Pancreas (tissue), 10 donors: ENCODE measurements at regions not wholly inside any gene's neighbourhood (a gene's known extent, or its start where the extent isn't known, plus 50 kb on each side); places are given as distances from the start of the nearest gene placed in this dataset.

Experiments
- ATAC-seq, 4 donors: fragments of 200-7000 bp; cut with Tn5 transposase; one replicate each; pipeline versions ENCODE4 v1.8.0 to v1.9.1; 2020; ENCODE audit warnings: mild to moderate bottlenecking in 4 of 4, moderate library complexity in 4 of 4
- DNase-seq, 6 donors: peaks; one replicate each; pipeline ENCODE4 v3.0.0-alpha.2; 2020
- FAIRE-seq: peaks from 2 replicates; lab custom pipeline; 2012; peaks lifted over from hg19 to GRCh38; lab: Jason Lieb, UNC
- H3K27ac ChIP-seq, 4 donors: fragments of 200-600 bp; sonication (generic); 1 replicate in 3 of 4; 2 replicates in 1 of 4; pipeline versions ENCODE4 v1.5.0 to v1.8.0; 2020
- H3K27me3 ChIP-seq, 4 donors: fragments of 200-600 bp; one replicate each; pipeline ENCODE4 v1.8.0; 2021
- H3K36me3 ChIP-seq, 3 donors: fragments of 200-600 bp; sonication (generic) in 1 of 3; one replicate each; pipeline versions ENCODE4 v1.5.0 to v1.8.0; 2020 to 2021
- H3K4me1 ChIP-seq, 3 donors: fragments of 200-600 bp; one replicate each; pipeline ENCODE4 v1.8.0; 2021
- H3K4me3 ChIP-seq, 4 donors: fragments of 200-600 bp; sonication (generic) in 2 of 4; one replicate each; pipeline versions ENCODE4 v1.5.0 to v1.8.0; 2020 to 2021
- H3K9me3 ChIP-seq, 4 donors: fragments of 200-600 bp; one replicate each; pipeline ENCODE4 v1.8.0; 2021
- WGBS, 2 donors: extraction: QIAGEN DNeasy Blood & Tissue Kit; methylation state at CpG; one replicate each; pipeline ENCODE4 v1.1.7; 2013; 5-methylcytosine and 5-hydroxymethylcytosine counted together
- intact Hi-C, 3 donors: fragments of 100-400 bp; cut with DNase I; formaldehyde crosslinking; loops; one replicate each; pipeline versions ENCODE4 v1.11.1 to v1.14.2; 2022
- TF ChIP-seq, protein P1 (sequence below), 4 donors: fragments of 200-600 bp; sonication (generic) in 3 of 4; IDR thresholded peaks; one replicate each; pipeline versions ENCODE4 v1.5.0 to v1.8.0; 2021; ENCODE audit warnings: antibody characterized with exemption in 4 of 4
- donor health status: healthy with polysubstance abuse.
- donor health status: DM: no; HTN: no; CAD: no; lungs with moderate emphysema.
- donor health status: DM: no; HTN: no; CAD: no.
- donor health status: control.
- donor health status: control.
- donor health status: Bipolar disorder and iron deficiency.
- donor health status: DM: yes; HTN: yes; CAD: no.
- donor health status: DM: no; HTN: no; CAD: no.
- donor health status: DM: no; HTN: no; CAD: no.
- donor health status: DM: yes; HTN: yes; CAD: no.

DNA sequence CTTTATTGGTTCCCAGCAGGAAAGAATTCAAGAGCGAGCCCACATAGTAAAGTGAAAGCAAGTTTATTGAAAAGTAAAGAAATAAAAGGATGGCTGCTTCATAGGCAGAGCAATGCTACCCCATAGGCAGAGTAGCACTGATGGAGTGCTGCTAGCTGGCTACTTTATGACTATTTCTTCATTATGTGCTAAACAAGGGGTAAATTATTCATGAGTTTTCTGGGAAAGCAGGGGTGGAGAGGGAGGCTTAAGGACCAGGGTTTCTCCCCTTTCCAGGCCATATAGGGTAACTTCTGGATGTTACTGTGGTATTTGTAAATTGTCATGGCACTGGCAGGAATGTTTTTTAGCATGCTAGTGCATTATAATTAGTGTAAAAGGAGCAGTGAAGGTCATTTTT lies 1271.4 kb downstream of the KCNT2 start:
- intact Hi-C loops = no loop called here
- FAIRE-seq (no peak), DNase-seq (no peak), ATAC-seq (no peak)
- Histone ChIP-seq H3K4me1 (no peaks in the 10 kb centered on the region), H3K27me3 (no peaks in the 10 kb centered on the region), H3K36me3 (no peaks in the 10 kb centered on the region), H3K9me3 (no peaks in the 10 kb centered on the region), H3K4me3 (no peak overlapping the region), H3K27ac (no peak overlapping the region)
- TF ChIP-seq, protein P1, sequence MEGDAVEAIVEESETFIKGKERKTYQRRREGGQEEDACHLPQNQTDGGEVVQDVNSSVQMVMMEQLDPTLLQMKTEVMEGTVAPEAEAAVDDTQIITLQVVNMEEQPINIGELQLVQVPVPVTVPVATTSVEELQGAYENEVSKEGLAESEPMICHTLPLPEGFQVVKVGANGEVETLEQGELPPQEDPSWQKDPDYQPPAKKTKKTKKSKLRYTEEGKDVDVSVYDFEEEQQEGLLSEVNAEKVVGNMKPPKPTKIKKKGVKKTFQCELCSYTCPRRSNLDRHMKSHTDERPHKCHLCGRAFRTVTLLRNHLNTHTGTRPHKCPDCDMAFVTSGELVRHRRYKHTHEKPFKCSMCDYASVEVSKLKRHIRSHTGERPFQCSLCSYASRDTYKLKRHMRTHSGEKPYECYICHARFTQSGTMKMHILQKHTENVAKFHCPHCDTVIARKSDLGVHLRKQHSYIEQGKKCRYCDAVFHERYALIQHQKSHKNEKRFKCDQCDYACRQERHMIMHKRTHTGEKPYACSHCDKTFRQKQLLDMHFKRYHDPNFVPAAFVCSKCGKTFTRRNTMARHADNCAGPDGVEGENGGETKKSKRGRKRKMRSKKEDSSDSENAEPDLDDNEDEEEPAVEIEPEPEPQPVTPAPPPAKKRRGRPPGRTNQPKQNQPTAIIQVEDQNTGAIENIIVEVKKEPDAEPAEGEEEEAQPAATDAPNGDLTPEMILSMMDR (IDR thresholded peaks at IDR 0.05) = no peak
- 57 to 69% methylated on average over 1 of the region's 1 CpG for WGBS, 2 donors

DNA sequence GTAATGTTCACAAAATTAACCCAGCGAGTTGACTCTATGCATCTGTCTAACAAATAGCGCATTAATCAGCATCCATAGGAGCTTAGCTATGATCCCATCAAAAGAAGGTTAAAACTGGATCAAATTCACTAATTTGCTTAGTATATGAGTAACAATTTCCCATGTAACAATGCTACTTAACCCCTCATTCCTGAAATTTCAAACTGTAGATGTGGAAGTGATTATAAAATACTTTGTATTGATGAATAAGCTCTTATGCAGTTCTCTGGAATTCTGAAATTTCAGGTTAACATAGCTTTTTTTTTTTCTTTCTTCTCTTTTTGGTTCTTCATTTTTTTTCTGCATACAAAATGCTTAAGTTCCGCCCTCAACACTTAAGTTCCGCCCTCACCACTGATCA lies 1272.7 kb downstream of the KCNT2 start:
- Histone ChIP-seq H3K9me3 (no peaks in the 10 kb centered on the region), H3K36me3 (no peaks in the 10 kb centered on the region), H3K4me3 (no peak overlapping the region), H3K4me1 (no peaks in the 10 kb centered on the region), H3K27ac (no peak overlapping the region), H3K27me3 (no peaks in the 10 kb centered on the region)
- TF ChIP-seq, protein P1 (IDR thresholded peaks at IDR 0.05) = no peak
- ATAC-seq = no peak
- intact Hi-C loops = no loop called here
- FAIRE-seq = no peak
- DNase-seq = no peak
- WGBS, 2 donors = 62 to 81% methylated on average over 4 of the region's 4 CpGs

DNA sequence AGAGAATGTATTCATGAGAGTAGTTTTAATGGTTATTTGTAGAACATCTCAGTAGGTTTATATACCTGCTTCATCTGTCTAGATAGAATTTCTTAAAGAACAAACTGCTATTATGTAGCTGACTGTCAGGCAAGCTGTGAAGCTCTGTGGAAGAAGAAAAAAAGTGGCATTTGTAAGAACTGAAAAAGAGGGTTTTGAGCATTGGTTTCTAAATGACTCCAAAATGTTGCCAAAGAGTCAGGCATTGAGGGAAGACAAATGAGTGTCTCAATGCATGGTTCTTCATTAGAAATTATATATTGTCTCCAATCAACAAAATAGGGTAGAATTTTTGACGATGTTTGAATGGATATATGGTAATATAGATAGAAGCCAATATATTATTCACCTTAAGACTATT lies 1276.1 kb downstream of the KCNT2 start:
- H3K27ac ChIP-seq = no peak overlapping the region
- H3K4me3 ChIP-seq = no peak overlapping the region
- FAIRE-seq (no peak), ATAC-seq (no peak), DNase-seq (no peak)
- 61 to 82% methylated on average over 1 of the region's 1 CpG for WGBS, 2 donors
- no peaks in the 10 kb centered on the region for H3K27me3 ChIP-seq
- no peaks in the 10 kb centered on the region for H3K9me3 ChIP-seq
- TF ChIP-seq, protein P1 (IDR thresholded peaks at IDR 0.05) = no peak
- H3K4me1 ChIP-seq = no peaks in the 10 kb centered on the region
- intact Hi-C loops = no loop called here
- no peaks in the 10 kb centered on the region for H3K36me3 ChIP-seq

DNA sequence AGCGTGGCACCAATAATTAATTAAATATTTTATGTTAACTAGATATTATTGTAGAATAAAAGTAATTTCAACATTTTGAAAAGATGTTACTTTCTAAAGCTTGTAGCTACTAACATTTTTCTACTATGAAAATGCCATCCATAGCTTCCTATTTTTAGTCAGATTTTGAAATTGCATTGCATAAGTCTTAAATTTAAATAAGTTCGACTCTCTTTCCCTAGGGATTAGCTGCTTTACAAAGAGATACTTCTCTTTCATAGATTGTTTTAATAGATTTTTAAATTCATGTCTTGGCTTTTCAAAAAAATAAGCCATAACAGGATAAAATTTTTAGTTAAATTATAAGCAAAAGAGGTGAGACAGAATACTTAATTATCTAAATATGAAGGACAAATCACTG lies 1279.6 kb downstream of the KCNT2 start:
- Histone ChIP-seq H3K4me3 (no peak overlapping the region), H3K27me3 (no peaks in the 10 kb centered on the region), H3K27ac (no peak overlapping the region), H3K36me3 (no peaks in the 10 kb centered on the region), H3K9me3 (no peaks in the 10 kb centered on the region), H3K4me1 (no peaks in the 10 kb centered on the region)
- TF ChIP-seq, protein P1 (IDR thresholded peaks at IDR 0.05) = no peak
- ATAC-seq (no peak), DNase-seq (no peak), FAIRE-seq (no peak)
- WGBS, 2 donors = 44 to 48% methylated on average over 2 of the region's 2 CpGs
- intact Hi-C loops = no loop called here

DNA sequence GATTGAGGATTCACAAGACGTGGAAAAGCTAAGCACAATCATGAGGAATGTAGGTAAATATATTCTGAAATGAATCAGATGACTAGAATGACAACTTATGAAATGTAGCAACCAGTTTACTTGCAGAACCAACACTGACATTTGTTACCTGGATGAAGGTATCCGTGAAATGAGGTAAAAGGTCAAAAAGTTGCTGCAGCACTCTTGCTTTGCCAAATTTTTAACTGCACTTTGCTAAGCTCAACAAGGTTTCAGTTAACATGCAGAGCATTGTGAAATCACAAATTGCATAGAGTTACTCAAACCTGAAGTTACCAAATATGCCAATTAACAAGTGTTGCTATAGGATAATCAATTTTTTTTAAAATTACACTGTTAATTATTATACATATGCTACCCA lies 1280.1 kb downstream of the KCNT2 start:
- FAIRE-seq = no peak
- H3K4me1 ChIP-seq = no peaks in the 10 kb centered on the region
- no peak for DNase-seq
- WGBS, 2 donors = 15 to 16% methylated on average over 2 of the region's 2 CpGs
- no peak for ATAC-seq
- intact Hi-C loops = no loop called here
- H3K9me3 ChIP-seq = no peaks in the 10 kb centered on the region
- TF ChIP-seq, protein P1 (IDR thresholded peaks at IDR 0.05) = no peak
- no peak overlapping the region for H3K4me3 ChIP-seq
- H3K27ac ChIP-seq = no peak overlapping the region
- H3K27me3 ChIP-seq = no peaks in the 10 kb centered on the region
- H3K36me3 ChIP-seq = no peaks in the 10 kb centered on the region
